Tibial nerve (tissue), 3 donors: ENCODE measurements at regions not wholly inside any gene's neighbourhood (a gene's known extent, or its start where the extent isn't known, plus 50 kb on each side); places are given as distances from the start of the nearest gene placed in this dataset.

Experiments used
- POLR2A ChIP-seq, 2 donors: fragments of 450-650 bp; IDR thresholded peaks; one replicate each; pipeline ENCODE4 v1.6.1; 2017; ENCODE audit warnings: antibody characterized with exemption in 2 of 2, mild to moderate bottlenecking in 2 of 2, moderate library complexity in 2 of 2
- TF ChIP-seq, protein P1 (sequence below), 5 experiments: fragments of 200-600 bp in 3 of 5; fragments of 450-650 bp in 2 of 5; sonication (generic) in 3 of 5; IDR thresholded peaks; one replicate each; pipeline ENCODE4 v1.5.1; 2016 to 2019; ENCODE audit warnings: antibody characterized with exemption in 5 of 5, mild to moderate bottlenecking in 3 of 5, moderate library complexity in 2 of 5

DNA sequence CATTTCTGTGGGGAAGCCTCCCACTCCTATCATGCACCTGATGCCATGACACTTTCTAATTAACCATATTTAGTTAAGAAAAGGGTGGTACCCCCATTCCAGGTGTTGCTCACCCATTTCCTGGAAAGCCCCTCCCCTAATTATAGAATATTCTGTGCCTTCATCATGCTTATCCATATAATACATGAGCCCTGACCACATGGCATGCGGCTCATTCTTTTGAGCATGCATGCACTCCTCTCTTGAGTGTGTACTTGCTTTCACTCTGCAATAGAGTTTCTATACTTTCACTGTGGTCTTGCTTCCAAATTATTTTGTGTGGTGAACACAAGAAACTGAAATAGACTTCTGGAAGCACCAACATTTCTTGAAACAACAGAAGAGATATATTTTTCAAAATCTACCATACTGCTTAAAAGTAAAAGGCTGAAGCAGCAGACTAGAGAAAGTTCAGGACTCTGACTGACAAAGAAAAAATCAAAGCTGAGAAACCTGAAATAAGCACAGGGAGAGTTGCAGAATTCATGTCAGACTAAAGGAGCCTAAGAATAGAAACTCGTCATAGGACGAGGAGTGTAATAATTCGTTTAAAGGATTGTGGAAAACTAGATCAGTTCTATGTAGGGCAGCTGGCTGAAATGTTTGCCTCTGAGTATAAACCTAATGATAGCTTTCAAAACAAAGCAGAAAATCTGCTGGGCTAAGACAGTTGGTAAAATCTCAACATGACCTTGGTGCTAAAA, 144.8 kb downstream of the KITLG start:
- TF ChIP-seq, protein P1, sequence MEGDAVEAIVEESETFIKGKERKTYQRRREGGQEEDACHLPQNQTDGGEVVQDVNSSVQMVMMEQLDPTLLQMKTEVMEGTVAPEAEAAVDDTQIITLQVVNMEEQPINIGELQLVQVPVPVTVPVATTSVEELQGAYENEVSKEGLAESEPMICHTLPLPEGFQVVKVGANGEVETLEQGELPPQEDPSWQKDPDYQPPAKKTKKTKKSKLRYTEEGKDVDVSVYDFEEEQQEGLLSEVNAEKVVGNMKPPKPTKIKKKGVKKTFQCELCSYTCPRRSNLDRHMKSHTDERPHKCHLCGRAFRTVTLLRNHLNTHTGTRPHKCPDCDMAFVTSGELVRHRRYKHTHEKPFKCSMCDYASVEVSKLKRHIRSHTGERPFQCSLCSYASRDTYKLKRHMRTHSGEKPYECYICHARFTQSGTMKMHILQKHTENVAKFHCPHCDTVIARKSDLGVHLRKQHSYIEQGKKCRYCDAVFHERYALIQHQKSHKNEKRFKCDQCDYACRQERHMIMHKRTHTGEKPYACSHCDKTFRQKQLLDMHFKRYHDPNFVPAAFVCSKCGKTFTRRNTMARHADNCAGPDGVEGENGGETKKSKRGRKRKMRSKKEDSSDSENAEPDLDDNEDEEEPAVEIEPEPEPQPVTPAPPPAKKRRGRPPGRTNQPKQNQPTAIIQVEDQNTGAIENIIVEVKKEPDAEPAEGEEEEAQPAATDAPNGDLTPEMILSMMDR (IDR thresholded peaks at IDR 0.05), result no peak
- TF ChIP-seq POLR2A (IDR thresholded peaks at IDR 0.05), result no peak
